ENCODE measurements at regions not wholly inside any gene's neighbourhood (a gene's known extent, or its start where the extent isn't known, plus 50 kb on each side); places are given as distances from the start of the nearest gene placed in this dataset.

DNA sequence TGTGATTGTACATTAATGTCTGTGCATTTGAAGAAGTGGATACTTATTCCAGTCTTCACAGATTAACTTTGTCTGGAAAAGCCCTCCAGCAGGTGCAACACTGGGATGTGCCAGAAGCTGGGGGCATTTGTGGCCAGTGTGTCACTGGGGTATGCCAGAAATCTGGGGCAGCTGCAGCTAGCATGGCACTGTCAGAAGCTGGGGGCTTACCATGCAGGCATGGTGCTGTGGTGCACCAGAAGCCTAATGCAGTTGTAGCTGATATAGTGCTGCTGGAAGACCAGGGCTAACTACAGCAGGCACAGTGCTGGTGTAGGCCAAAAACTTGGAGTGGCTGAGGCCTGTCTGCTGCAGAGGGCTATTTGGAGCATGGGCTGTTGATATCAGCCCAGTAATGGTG lies 270.1 kb downstream of the STK31 start:
- TF ChIP-seq, protein P1, sequence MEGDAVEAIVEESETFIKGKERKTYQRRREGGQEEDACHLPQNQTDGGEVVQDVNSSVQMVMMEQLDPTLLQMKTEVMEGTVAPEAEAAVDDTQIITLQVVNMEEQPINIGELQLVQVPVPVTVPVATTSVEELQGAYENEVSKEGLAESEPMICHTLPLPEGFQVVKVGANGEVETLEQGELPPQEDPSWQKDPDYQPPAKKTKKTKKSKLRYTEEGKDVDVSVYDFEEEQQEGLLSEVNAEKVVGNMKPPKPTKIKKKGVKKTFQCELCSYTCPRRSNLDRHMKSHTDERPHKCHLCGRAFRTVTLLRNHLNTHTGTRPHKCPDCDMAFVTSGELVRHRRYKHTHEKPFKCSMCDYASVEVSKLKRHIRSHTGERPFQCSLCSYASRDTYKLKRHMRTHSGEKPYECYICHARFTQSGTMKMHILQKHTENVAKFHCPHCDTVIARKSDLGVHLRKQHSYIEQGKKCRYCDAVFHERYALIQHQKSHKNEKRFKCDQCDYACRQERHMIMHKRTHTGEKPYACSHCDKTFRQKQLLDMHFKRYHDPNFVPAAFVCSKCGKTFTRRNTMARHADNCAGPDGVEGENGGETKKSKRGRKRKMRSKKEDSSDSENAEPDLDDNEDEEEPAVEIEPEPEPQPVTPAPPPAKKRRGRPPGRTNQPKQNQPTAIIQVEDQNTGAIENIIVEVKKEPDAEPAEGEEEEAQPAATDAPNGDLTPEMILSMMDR (IDR thresholded peaks at IDR 0.05): no peak
- no peaks in the 10 kb centered on the region for H3K9me3 ChIP-seq

DNA sequence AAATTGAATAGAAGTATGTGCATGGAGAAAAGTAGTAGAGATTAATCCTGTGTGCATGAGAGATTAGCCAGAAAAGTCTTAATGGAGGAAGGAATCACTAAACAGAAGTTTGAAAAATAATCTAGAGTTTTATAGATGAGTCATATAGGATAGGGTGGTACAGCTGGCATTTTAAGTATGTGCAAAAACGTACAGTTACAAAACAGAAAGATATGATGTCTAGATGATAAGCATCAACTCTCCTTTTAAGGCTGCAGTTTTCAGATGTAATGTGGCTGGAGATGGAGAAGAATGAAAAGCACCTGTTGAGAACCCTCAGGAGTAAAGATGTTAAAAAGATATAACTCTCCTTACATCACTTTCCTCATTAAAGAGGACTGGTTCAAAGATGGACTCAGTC lies 271.3 kb downstream of the STK31 start:
- intact Hi-C loops (cut with DNase I; ENCODE audit: low total_unique reads): no loop called here

More for the DNA sequence above, 270.1 kb downstream of the STK31 start:
- Histone ChIP-seq H3K4me1 (no peaks in the 10 kb centered on the region), H3K27ac (no peak overlapping the region), H3K27me3 (no peaks in the 10 kb centered on the region), H3K4me3 (no peak overlapping the region), H3K36me3 (no peaks in the 10 kb centered on the region)
- no peak for DNase-seq
- intact Hi-C loops (cut with DNase I; ENCODE audit: low total_unique reads): no loop called here

DNA sequence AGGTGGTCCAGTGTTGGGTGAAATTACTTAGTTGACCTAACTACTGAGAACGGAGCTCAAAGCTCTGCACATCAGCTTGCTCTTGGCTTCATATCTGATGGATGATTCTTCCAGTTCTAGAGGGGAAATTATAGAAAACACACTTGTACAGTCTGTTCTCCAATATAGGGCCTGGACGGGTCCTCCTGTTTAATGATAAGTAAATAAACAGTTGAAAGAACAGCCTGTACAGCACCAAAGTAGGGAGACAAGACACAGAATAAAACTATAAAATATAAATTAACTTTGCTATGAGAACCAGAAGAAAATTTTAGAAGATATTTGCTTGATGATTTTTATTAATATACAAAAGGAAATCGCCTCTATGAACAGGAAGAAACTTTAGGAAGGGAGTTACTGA lies 271.7 kb downstream of the STK31 start:
- intact Hi-C loops (cut with DNase I; ENCODE audit: low total_unique reads): no loop called here
- Histone ChIP-seq H3K4me1 (no peaks in the 10 kb centered on the region), H3K27me3 (no peaks in the 10 kb centered on the region), H3K27ac (no peak overlapping the region), H3K9me3 (no peaks in the 10 kb centered on the region), H3K36me3 (no peaks in the 10 kb centered on the region), H3K4me3 (no peak overlapping the region)
- TF ChIP-seq, protein P1 (IDR thresholded peaks at IDR 0.05): no peak
- no peak for DNase-seq

More for the DNA sequence above, 271.3 kb downstream of the STK31 start:
- Histone ChIP-seq H3K27ac (no peak overlapping the region), H3K4me3 (no peak overlapping the region), H3K9me3 (no peaks in the 10 kb centered on the region), H3K36me3 (no peaks in the 10 kb centered on the region), H3K4me1 (no peaks in the 10 kb centered on the region), H3K27me3 (no peaks in the 10 kb centered on the region)
- TF ChIP-seq, protein P1 (IDR thresholded peaks at IDR 0.05): no peak
- no peak for DNase-seq

DNA sequence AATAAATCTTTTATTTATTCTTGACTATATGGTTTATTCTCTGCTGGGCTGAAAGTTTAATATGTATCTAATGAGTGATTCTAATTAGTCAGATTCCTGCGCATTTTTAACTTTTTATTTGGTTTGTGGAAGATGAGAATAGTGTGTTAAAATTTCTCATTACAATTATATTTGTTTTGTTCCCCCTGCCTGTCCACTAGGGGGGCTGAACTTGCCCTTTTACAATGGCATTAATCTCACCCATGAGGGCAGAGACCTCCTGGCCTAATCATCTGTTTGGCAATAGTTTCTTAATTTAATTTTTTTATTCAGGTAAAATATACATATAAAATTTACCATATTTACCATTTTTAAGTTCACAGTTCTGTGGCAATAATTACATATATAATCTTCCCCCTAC lies 278.5 kb upstream of the NPY start:
- no peak for DNase-seq
- H3K36me3 ChIP-seq: no peaks in the 10 kb centered on the region
- H3K4me1 ChIP-seq: no peaks in the 10 kb centered on the region
- no peak overlapping the region for H3K4me3 ChIP-seq
- intact Hi-C loops (cut with DNase I; ENCODE audit: low total_unique reads): no loop called here
- H3K9me3 ChIP-seq: no peaks in the 10 kb centered on the region
- TF ChIP-seq, protein P1 (IDR thresholded peaks at IDR 0.05): no peak
- H3K27me3 ChIP-seq: no peaks in the 10 kb centered on the region
- no peak overlapping the region for H3K27ac ChIP-seq

DNA sequence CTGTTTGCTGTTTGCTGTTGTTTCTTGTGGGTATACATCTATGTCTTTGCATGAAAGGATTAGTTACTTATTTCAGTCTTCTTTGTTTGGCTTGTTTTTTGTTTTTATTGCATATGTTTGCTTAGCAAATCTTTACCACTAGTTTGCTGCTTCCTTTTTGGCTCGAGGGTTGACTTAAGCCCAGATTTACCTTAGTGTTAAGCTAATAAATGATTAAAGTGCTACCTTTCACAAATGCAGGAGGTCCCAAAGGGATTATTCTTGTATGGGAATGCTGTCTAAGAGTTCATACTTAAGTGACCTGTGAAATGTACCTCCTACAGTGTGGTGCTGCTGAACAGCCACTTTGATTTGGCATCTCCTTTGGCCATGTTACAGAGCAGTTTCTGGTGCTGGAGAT lies 273.5 kb upstream of the NPY start:
- Histone ChIP-seq H3K27me3 (no peaks in the 10 kb centered on the region), H3K4me1 (no peaks in the 10 kb centered on the region), H3K27ac (no peak overlapping the region), H3K9me3 (peaks cover 0 to 7% (median 2%) of the 10 kb centered on the region in 3 donors), H3K36me3 (no peaks in the 10 kb centered on the region), H3K4me3 (no peak overlapping the region)
- no peak for DNase-seq
- TF ChIP-seq, protein P1 (IDR thresholded peaks at IDR 0.05): no peak
- intact Hi-C loops (cut with DNase I; ENCODE audit: low total_unique reads): loop anchor here (5.0 kb wide), 1 partner anchor 267 kb away; no protein-coding TSS in a partner anchor

DNA sequence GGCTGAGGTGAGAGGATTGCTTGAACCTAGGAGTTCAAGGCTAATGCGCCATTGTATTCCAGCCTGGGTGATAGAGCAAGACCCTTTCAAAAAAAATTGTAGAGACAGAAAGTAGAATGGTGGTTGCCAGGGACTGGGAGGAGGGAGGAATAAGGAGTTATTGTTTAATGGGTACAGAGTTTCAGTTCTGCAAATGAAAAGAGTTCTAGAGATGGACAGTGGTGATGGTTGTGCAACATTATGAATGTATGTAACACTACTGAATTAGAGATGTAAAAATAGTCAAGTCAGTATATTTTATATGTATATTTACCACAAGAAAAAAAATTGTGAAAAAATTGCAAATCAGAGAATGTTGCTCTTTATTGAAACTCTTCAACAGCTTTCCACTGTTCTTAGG lies 266.5 kb upstream of the NPY start:
- H3K36me3 ChIP-seq: no peaks in the 10 kb centered on the region
- no peak for DNase-seq

More for the DNA sequence above, 266.5 kb upstream of the NPY start:
- no peak overlapping the region for H3K4me3 ChIP-seq
- no peaks in the 10 kb centered on the region for H3K4me1 ChIP-seq
- H3K27ac ChIP-seq: no peak overlapping the region
- TF ChIP-seq, protein P1 (IDR thresholded peaks at IDR 0.05): no peak
- intact Hi-C loops (cut with DNase I; ENCODE audit: low total_unique reads): no loop called here
- H3K9me3 ChIP-seq: peaks cover 0 to 7% (median 0%) of the 10 kb centered on the region in 3 donors
- H3K27me3 ChIP-seq: no peaks in the 10 kb centered on the region

Measured in tibial artery (tissue), 4 donors.